Cardiac muscle cell (in vitro differentiated cells and primary cell): ENCODE measurements at regions not wholly inside any gene's neighbourhood (a gene's known extent, or its start where the extent isn't known, plus 50 kb on each side); places are given as distances from the start of the nearest gene placed in this dataset.

Source experiments
- DNase-seq, 2 donors: peaks; one replicate each; pipeline versions ENCODE4 v3.0.0 to v3.0.0-alpha.2; 2010 to 2017; ENCODE audit warnings: low read depth in 1 of 2, low spot score in 1 of 2
- H3K27ac ChIP-seq: fragments of 200-600 bp; sonication (generic); 2 replicates; pipeline ENCODE4 v1.5.1; 2016
- H3K27me3 ChIP-seq: fragments of 200-600 bp; sonication (generic); 2 replicates; pipeline ENCODE4 v1.6.0; 2016; ENCODE audit warnings: control low read depth
- H3K36me3 ChIP-seq: fragments of 200-600 bp; sonication (generic); 2 replicates; pipeline ENCODE4 v1.5.1; 2016; ENCODE audit warnings: control low read depth
- H3K4me1 ChIP-seq: fragments of 200-600 bp; sonication (generic); 2 replicates; pipeline ENCODE4 v1.8.1; 2017; ENCODE audit warnings: low read depth, mild to moderate bottlenecking, mixed run types
- H3K4me3 ChIP-seq: fragments of 200-600 bp; sonication (generic); 2 replicates; pipeline ENCODE4 v1.5.1; 2016; ENCODE audit warnings: mild to moderate bottlenecking
- H3K9me3 ChIP-seq: fragments of 200-600 bp; sonication (generic); 2 replicates; pipeline ENCODE4 v1.5.1; 2017; ENCODE audit warnings: low read depth, mild to moderate bottlenecking, control low read depth
- TF ChIP-seq, protein P1 (sequence below): IDR thresholded peaks from 2 replicates; pipeline ENCODE4 v1.5.1; 2012; ENCODE audit warnings: low read depth, mild to moderate bottlenecking, low read length

DNA sequence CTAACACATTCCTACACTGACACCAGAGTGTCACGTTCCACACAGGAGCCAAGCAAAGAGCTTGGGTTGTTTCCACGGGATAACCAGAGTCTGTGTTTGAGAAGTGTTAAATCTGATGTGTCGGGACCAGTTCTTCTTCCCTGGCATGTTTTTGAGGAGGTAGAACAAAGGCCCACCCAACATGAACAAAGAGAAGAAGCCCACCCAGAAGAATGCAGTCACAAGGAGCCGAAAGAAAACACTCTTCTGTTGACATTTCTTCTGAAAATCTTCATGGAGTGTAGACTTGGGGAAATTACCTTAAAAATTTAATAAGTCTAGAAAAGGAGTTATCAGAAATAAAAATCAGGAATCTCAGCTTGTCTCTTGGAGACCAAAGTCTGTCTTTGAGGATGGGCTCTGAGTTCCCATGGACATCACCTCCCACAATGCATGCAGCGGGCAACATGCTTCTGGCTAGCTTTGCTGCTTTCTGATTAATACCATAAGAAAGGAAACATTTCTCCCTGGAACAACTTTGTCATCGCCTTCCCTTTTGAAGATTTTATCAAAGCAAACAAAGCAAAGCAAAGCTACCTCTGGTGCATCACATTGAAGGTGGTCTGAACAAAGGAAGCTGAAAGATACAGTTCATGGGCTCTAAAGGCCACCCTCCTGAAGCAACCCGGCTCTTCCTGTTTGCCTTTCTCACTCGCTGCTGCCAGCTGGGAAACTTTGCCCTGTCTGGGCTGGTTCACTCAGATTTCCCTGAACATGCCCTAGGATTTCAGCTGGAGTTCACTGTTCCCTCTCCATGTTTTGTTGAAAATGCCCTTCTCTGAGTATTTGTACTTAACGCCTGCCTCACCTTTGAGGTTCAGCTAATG, 448.1 kb downstream of the KIF16B start:
- H3K9me3 ChIP-seq: no peaks in the 10 kb centered on the region
- H3K4me1 ChIP-seq: no peaks in the 10 kb centered on the region
- H3K27me3 ChIP-seq: no peaks in the 10 kb centered on the region
- no peak overlapping the region for H3K4me3 ChIP-seq
- H3K27ac ChIP-seq: no peak overlapping the region
- TF ChIP-seq, protein P1, sequence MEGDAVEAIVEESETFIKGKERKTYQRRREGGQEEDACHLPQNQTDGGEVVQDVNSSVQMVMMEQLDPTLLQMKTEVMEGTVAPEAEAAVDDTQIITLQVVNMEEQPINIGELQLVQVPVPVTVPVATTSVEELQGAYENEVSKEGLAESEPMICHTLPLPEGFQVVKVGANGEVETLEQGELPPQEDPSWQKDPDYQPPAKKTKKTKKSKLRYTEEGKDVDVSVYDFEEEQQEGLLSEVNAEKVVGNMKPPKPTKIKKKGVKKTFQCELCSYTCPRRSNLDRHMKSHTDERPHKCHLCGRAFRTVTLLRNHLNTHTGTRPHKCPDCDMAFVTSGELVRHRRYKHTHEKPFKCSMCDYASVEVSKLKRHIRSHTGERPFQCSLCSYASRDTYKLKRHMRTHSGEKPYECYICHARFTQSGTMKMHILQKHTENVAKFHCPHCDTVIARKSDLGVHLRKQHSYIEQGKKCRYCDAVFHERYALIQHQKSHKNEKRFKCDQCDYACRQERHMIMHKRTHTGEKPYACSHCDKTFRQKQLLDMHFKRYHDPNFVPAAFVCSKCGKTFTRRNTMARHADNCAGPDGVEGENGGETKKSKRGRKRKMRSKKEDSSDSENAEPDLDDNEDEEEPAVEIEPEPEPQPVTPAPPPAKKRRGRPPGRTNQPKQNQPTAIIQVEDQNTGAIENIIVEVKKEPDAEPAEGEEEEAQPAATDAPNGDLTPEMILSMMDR: no peak
- no peak for DNase-seq
- no peaks in the 10 kb centered on the region for H3K36me3 ChIP-seq

DNA sequence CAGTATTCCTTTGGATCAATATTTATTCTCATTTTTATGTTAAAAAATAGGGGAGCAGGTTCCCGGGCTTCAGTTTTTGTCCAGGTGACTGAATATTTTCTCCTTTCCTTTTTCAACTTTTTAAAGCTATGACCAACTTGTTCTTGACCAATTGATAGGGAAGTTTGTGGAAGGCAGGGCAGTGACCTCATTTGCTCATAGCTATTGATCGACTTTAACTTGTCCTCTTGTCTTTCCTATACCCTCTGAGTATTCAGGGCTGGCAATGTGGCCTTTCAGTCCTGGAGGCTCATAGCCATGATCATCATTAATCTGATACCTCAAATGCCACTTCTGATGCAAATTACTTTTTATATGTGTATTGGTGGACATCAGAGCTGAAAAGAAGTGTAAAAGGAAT, 448.8 kb downstream of the KIF16B start:
- no peaks in the 10 kb centered on the region for H3K4me1 ChIP-seq
- H3K27ac ChIP-seq: no peak overlapping the region
- no peaks in the 10 kb centered on the region for H3K9me3 ChIP-seq
- no peak overlapping the region for H3K4me3 ChIP-seq
- TF ChIP-seq, protein P1: no peak
- DNase-seq: no peak
- H3K27me3 ChIP-seq: no peaks in the 10 kb centered on the region
- H3K36me3 ChIP-seq: no peaks in the 10 kb centered on the region

DNA sequence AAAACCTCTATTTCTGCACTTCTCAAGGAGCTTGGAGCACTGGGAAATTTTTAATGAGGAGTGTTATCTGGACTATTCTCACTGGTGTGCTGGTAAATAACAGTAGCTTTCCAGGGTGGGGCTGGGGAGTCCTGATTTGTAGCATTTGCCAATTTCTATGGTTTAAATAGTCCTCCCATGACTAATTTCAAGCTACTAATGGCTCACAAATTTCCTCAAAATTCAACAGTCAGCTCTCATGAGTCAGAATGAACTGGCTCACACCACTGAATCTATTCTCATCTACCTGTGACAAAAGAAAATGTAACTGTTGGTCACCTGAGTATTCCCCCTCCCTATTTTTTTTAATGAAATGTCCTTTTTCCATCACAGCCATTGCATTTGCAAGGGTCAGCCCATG, 449.6 kb downstream of the KIF16B start:
- Histone ChIP-seq H3K4me3 (no peak overlapping the region), H3K27ac (no peak overlapping the region), H3K9me3 (no peaks in the 10 kb centered on the region), H3K36me3 (no peaks in the 10 kb centered on the region), H3K4me1 (no peaks in the 10 kb centered on the region), H3K27me3 (no peaks in the 10 kb centered on the region)
- TF ChIP-seq, protein P1: no peak
- DNase-seq: no peak

DNA sequence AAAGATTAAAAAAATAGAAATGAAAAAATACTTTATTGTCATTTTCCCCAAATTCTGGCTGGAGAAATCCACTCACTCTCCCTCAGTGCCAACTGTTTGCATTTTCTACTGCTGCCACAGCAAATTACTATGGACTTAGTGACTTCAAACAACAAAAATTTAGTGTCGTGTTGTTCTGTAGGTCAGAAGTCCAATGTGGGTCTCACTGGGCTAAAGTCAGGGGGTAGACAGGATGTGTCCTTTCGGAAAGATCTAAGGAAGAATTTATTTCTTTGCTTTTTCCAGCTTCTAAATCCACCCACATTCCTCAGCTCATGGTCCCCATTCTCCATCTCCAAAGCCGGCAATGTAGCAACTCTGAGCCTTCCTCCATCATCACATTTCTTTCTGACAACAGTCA, 453.3 kb downstream of the KIF16B start:
- H3K36me3 ChIP-seq: no peaks in the 10 kb centered on the region
- no peak for DNase-seq
- H3K9me3 ChIP-seq: no peaks in the 10 kb centered on the region
- TF ChIP-seq, protein P1: no peak
- peaks cover 19% of the 10 kb centered on the region for H3K4me1 ChIP-seq
- H3K27me3 ChIP-seq: no peaks in the 10 kb centered on the region
- no peak overlapping the region for H3K27ac ChIP-seq
- H3K4me3 ChIP-seq: no peak overlapping the region

DNA sequence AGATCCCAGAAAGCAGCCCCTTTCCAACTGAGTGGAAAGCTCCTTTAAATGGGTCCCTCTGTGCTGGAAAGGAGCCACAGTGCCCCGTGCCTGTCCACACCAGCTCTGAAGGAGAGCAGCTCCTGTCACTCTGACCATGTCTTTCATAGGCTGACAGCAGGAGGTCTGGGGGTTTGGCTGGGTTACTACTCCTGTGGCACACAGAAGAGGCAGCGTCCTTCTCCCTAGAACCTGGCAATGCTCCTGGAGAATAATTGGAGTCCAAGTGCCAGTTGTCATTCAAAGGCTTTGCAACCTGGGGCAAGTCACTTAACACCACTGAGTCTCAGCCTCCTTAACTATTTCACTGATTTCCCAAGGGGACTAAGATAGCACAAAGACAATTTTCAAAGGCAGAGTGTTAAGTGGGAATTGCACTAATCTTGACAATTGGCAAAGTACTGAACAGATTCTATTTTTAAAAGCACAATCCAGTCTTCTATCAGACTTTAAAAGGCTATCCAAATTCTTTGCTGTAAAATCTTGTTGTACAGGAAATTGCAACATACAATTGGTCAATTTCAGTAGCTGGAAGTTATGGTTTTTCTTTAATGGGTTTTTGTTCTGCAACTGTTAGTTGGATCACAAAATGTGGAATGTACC, 457.2 kb downstream of the KIF16B start:
- DNase-seq: peak in 1 of 2 donors; percentile 66
- Histone ChIP-seq H3K36me3 (no peaks in the 10 kb centered on the region), H3K4me1 (peaks cover 27% of the 10 kb centered on the region), H3K9me3 (no peaks in the 10 kb centered on the region), H3K27ac (peak overlapping the region; percentile 20), H3K27me3 (no peaks in the 10 kb centered on the region), H3K4me3 (no peak overlapping the region)
- TF ChIP-seq, protein P1: no peak
